ENCODE measurements at regions not wholly inside any gene's neighbourhood (a gene's known extent, or its start where the extent isn't known, plus 50 kb on each side); places are given as distances from the start of the nearest gene placed in this dataset.

DNA sequence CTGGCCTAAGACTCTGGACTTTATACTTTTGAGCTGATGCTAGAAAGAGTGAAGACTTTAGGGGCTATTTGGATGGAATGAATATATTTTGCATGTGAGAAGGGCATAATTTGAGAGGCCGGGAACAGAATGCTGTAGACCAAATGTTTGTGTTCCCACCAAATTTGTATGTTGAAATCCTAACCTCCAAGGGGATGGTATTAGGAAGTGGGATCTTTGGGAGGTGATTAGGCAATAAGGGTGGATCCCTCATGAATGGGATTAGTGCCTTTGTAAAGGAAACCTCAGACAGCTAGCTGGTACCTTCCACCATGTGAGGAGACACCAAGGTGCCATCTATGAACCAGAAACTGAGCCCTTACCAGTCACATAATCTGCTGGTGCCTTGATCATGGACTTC, 165.1 kb upstream of the S1PR3 start:
- Histone ChIP-seq H2BK15ac (ENCODE audit: low read length) (no peak overlapping the region), H4K5ac (ENCODE audit: insufficient read length, low read depth, low read length) (no peak overlapping the region), H4K8ac (ENCODE audit: extremely low read depth, insufficient read depth, low read length) (no peak overlapping the region), H3K36me3 (ENCODE audit: control insufficient read depth in 2 of 4, insufficient read depth in 4 of 4, low read length in 3 of 4) (no peaks in the 10 kb centered on the region), H4K91ac (replicated peaks; ENCODE audit: insufficient read length, low read length) (no peak overlapping the region), H3K14ac (ENCODE audit: insufficient read length) (no peak overlapping the region), H2BK120ac (replicated peaks; ENCODE audit: low read depth, low read length) (no peak overlapping the region), H3K27me3 (replicated peaks in 1 of 4; ENCODE audit: control insufficient read depth in 3 of 4, extremely low read depth in 1 of 4, insufficient read depth in 3 of 4, low read length in 3 of 4) (no peaks in the 10 kb centered on the region), H3K23ac (ENCODE audit: insufficient read length) (no peak overlapping the region), H2AK5ac (ENCODE audit: low read depth, low read length) (no peak overlapping the region), H3K23me2 (ENCODE audit: low read depth, low read length) (no peaks in the 10 kb centered on the region), H3K4me3 (ENCODE audit: extremely low read depth in 1 of 4, insufficient read depth in 2 of 4, low read depth in 3 of 4, low read length in 4 of 4) (no peak overlapping the region), H2BK5ac (ENCODE audit: low read depth, low read length) (no peak overlapping the region), H3K79me1 (ENCODE audit: low read depth, low read length) (no peaks in the 10 kb centered on the region), H4K20me1 (replicated peaks in 1 of 2; ENCODE audit: control insufficient read depth in 1 of 2, insufficient read depth in 2 of 2, low read length in 2 of 2) (no peaks in the 10 kb centered on the region), H3K9ac (replicated peaks in 1 of 4; ENCODE audit: extremely low read depth in 1 of 4, low read depth in 3 of 4, low read length in 3 of 4) (no peak overlapping the region), H3K79me2 (ENCODE audit: control insufficient read depth in 1 of 2, insufficient read depth in 2 of 2, low read length in 2 of 2) (no peaks in the 10 kb centered on the region), H3K56ac (replicated peaks; ENCODE audit: insufficient read length, low read depth, low read length) (no peak overlapping the region), H3K4ac (replicated peaks; ENCODE audit: insufficient read length, low read depth, low read length) (no peak overlapping the region), H2BK12ac (ENCODE audit: low read depth, low read length) (no peak overlapping the region), H3K9me3 (ENCODE audit: insufficient read depth in 2 of 2, low read depth in 1 of 2, low read length in 1 of 2) (no peaks in the 10 kb centered on the region), H3K4me2 (ENCODE audit: insufficient read depth in 1 of 2, low read depth in 2 of 2, low read length in 2 of 2) (no peak overlapping the region), H2BK20ac (ENCODE audit: low read length) (no peak overlapping the region), H3K27ac (ENCODE audit: low read depth, low read length) (no peak overlapping the region), H3K18ac (ENCODE audit: extremely low read depth, low read length) (no peak overlapping the region), H3K4me1 (replicated peaks in 1 of 4; ENCODE audit: control insufficient read depth in 3 of 4, insufficient read depth in 4 of 4, low read length in 3 of 4) (no peaks in the 10 kb centered on the region; a peak in 1 of 7 replicates), H2AFZ (ENCODE audit: low read length) (no peak overlapping the region)
- CTCF ChIA-PET (ENCODE audit: partially characterized antibody), result interaction anchor here (0.6 kb wide), 1 partner anchor 48 kb away, joined by 3 read pairs; no protein-coding TSS in a partner anchor
- DNase-seq (ENCODE audit: low read depth in 1 of 2, low spot score in 2 of 2) (no peak), FAIRE-seq (no peak)
- TF ChIP-seq BCL11A (IDR thresholded peaks at IDR 0.05; ENCODE audit: low read depth in 2 of 2, low read length in 2 of 2), result no peak
- TF ChIP-seq SUZ12 (IDR thresholded peaks at IDR 0.05; ENCODE audit: low read length), result no peak
- no peak for TF ChIP-seq EP300 (IDR thresholded peaks at IDR 0.05; ENCODE audit: borderline replicate concordance in 1 of 2, low read depth in 2 of 2, low read length in 2 of 2)
- TF ChIP-seq GABPA (IDR thresholded peaks at IDR 0.05; ENCODE audit: borderline replicate concordance, insufficient read depth, low read length), result no peak
- no peak for TF ChIP-seq KDM4A (IDR thresholded peaks at IDR 0.05; ENCODE audit: low read depth, low read length, severe bottlenecking)
- no peak for TF ChIP-seq POLR2A (IDR thresholded peaks at IDR 0.05; ENCODE audit: control extremely low read depth in 1 of 2, low read depth in 2 of 2, low read length in 2 of 2)
- TF ChIP-seq JUND (IDR thresholded peaks at IDR 0.05; ENCODE audit: low read length), result no peak
- no peak for TF ChIP-seq KDM5A (IDR thresholded peaks at IDR 0.05; ENCODE audit: low read length)
- TF ChIP-seq, protein P1, sequence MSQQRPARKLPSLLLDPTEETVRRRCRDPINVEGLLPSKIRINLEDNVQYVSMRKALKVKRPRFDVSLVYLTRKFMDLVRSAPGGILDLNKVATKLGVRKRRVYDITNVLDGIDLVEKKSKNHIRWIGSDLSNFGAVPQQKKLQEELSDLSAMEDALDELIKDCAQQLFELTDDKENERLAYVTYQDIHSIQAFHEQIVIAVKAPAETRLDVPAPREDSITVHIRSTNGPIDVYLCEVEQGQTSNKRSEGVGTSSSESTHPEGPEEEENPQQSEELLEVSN (IDR thresholded peaks at IDR 0.05), result no peak
- no peak for TF ChIP-seq CHD2 (IDR thresholded peaks at IDR 0.05; ENCODE audit: low read length)
- TF ChIP-seq RXRA (IDR thresholded peaks at IDR 0.05; ENCODE audit: insufficient read depth, low read depth, low read length), result no peak
- no peak for TF ChIP-seq TCF12 (IDR thresholded peaks at IDR 0.05; ENCODE audit: low read depth, low read length)
- POLR2A ChIA-PET (ENCODE audit: partially characterized antibody), result no interaction called here
- 81% methylated on average over 1 of the region's 1 CpG; no CpG with 5 or more reads in 1 of the 2 experiments for WGBS, 2 experiments (ENCODE audit: extremely low coverage in 1 of 2, insufficient coverage in 1 of 2, insufficient read length in 1 of 2, insufficient replicate concordance in 2 of 2, low coverage in 1 of 2, low lambda C conversion rate in 2 of 2, missing lambda C conversion rate in 1 of 2)

All from H1 (cell line).